ENCODE measurements at regions not wholly inside any gene's neighbourhood (a gene's known extent, or its start where the extent isn't known, plus 50 kb on each side); places are given as distances from the start of the nearest gene placed in this dataset.

DNA sequence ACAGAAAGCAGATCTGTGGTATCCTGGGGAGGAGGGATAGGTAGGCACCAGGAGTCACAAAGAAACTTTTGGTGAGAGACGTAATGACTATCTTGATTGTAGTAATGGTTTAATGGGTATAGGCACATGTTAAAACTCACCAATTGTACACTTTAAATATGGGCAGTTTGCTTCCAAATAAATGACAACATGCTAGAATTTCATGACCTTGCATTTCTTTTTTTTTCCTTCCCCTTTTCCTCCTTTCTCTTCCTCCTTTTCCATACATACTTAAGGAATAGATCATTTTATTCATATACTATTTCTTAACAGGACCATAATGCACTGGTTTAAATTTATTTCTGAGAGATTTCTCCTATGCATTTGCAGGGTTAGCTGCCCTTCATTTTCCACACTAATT, 341.8 kb downstream of the TMEM182 start:
- DNase-seq: no peak

DNA sequence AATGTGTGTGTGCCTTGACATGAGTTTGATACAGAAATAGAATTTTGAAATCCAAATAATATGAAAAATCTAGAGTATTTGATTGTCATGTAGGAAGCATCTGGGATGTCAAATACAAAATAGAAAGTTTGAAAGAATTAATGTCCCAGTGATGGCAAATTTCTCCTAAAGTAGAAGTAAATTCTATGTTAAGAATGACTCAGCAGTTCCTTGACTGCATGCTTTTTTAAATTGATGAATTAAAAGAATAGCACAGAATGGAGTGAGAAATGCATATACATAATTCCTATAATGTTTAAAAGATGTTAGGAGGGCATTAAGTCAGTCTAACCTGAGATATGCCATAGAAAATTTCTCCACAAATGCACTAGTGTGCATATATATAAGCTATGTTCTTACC, 357.5 kb downstream of the TMEM182 start:
- no peak for DNase-seq

GRCh38 chr2:103121106-103121505, 359.3 kb downstream of the TMEM182 start:
- no peak for DNase-seq

DNA sequence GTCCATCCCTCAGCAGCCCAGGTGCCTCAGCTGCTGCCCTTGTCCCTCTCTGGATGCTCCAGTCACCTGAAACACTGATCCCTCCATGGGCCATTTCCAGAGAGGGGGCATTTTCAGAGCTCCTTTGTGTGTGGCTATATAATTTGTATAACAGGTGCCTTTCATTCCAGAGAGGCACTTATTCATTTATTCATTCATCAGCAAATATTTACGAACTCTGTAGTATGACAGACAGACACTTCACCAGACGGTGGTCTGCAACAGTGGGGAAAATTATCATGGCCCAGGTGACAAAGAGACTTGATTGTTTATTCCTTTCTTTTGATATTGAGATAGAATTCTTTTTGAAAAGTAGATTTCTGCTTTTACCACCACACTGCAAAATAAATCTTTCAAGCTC, 361.7 kb downstream of the TMEM182 start:
- DNase-seq: no peak

GRCh38 chr2:103130857-103131256, 369.0 kb downstream of the TMEM182 start:
- no peak for DNase-seq

GRCh38 chr2:103132536-103133217, 370.8 kb downstream of the TMEM182 start:
- no peak for DNase-seq

- no peak for DNase-seq
Observed at GRCh38 chr2:103135679-103136078, 373.8 kb downstream of the TMEM182 start.

DNA sequence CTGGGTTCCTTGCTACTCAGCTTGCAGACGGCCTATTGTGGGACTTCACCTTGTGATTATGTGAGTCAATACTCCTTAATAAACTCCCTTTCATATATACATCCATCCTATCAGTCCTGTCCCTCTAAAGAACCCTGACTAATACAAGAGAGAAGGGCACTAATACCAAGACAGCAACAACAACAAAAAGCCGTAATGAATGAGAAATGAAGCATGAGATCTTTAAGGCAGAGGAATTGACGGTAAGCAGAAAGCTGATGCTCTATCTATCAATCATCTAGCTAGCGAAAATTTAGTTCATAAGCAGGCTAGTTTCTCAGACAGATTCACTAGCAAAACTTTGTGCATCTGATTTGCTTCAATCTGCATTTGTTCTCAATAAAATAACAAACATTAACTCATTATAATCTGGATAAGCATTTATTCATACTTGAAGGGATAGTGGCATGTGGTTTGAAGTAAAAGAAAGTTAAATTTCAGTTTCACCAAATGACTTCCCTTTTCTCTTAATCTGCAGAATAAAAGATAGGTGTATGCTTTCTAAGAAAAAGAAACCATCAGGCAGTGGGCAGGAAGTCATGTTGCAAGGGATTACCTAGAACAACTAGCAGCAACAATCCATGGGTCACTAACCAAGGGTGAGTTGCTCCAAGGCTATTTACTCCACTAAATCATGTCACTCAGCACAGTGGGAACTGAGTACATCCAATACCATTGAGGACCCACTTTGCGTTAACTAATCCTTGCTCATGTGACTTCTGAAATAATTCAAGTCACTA, 376.5 kb downstream of the TMEM182 start:
- DNase-seq: no peak

DNA sequence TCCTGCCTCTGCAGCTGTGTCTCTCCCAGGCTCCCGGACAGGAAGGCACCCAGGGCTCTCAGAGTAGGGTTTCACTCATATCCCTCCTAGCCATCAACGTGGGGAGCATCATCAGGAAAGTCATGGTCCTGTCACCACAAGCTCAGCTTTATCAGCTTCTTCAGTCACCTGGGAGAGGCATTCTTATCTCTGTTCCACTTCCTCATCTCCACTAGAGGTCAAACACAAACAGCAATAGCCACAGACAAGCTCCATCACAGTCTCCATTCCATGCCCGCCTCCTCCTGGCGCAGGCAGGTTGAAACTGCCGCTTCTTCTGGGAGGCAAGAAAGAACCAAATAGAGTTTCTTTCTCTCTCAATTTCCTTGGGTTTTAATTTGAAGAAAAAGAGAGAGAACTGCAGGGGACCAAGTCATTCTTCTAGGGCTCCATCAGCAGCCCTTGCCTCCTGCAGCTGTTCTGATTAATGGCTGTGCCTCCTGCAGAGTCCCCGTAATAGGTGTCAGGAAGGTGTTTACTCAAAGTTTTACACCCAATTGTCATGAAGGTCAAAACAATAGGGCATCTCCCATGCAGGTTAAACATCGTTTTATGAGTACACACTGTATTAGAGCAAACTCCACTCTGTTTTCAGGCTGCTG, 377.9 kb downstream of the TMEM182 start:
- DNase-seq: no peak

DNA sequence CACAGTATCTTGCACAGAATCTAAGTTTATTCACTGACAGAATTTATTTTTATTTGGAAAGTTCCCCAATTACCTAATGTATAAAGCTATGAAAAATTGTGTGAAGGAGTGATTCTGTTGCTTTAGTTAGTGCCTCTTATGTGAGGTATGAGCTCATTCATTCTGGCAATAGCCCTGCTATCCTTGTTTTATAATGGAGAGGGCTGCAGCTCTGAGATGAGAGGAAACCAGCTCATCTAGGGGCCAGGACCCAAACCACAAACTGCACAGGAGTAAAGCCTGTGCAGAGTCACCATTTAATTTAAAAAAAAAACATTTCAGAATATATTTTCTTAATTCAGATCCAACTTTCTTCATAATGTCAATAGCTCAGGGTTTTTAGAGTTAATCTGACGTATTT, 383.0 kb downstream of the TMEM182 start:
- DNase-seq: no peak

DNA sequence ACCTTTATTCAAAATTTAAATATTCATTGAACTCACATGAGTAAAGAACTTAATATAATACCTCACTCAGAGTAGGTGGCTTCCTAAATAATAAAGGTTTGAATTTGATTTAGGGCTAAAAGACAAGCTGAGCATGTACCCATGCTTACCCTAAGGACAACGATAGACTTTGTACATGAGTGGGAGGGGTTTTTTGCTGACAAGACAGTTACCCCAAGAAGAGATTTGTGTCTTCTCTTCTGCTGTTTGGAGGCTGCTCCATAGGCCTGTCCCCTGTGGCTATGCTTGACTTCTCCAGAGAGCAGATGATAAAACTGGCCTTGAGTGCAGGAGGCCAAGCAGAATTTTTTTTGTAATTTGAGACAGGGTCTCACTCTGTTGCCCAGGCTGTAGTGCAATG, 383.9 kb downstream of the TMEM182 start:
- DNase-seq: no peak

DNA sequence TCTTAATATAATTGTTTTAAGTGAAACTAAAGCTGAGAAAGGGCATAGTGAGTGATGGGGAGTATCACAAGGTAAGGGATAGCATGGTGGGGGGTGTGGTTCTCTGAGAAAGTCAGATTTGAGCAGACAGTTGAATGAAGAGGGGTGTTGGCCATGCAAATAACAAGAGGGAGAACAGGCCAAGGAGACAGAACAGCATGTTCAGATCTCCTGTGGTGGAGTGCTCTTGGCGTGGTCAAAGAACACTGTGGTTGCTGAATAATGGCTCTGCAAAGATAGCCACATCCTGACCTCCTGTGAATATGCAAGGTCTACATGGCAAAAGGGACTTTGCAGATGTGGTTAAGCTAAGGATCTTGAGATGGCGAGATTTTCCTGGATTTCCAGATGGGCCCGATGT, 389.2 kb downstream of the TMEM182 start:
- DNase-seq: no peak

GRCh38 chr2:103152556-103152955, 390.7 kb downstream of the TMEM182 start:
- no peak for DNase-seq

DNA sequence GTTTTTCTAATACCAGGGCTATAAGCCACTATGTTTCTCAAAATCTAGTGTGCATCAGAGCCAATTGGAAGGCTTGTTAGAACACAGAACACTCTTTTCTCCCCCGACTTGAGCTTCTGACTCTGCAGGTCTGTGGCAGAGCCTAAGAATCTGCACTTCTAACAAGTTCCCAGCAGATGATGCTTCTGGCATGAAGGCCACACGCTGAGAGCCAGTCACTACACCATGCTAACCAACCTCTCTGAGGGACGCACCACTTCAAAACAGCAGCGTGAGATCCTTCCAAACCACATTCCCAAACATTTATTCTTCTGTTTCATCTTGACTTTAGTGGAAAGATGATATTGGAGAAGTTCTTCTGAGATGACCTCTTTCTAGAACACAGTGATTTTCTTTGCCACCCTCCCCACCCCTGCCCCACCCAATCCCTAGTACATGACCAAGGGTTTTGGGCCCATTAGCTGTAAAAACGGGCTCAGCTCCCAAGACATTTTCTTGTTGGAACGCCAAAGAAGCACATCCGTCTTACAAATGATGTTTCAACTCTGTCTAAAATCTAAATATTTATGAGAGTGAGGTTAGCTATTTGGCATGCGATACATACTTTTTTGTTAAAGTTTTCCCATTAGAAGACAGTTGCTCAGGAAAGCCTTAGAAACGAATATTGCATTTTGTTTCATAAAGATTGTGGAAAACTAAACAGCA, 391.9 kb downstream of the TMEM182 start:
- no peak for DNase-seq

DNA sequence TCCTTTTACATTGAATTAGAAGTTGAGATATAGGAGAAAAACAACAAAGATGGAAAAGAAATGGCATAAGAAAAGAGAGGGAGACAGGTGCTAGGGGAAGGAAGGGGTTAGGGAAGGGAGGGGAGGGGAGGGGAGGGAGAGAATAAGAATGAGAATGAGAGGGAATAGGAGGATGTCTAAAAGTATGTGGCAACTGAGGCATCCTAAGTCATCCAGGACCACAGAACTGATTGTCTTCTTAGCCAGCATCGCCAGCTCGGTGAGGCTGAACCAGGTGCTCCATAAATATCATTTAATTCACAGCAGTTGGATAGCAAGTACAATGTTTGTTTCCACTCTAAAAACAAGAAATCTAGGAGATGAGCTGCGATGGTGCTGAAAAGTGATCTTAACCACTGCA, 393.5 kb downstream of the TMEM182 start:
- no peak for DNase-seq

- DNase-seq: peak; percentile 14
Observed at GRCh38 chr2:103159018-103159417, 397.2 kb downstream of the TMEM182 start.

GRCh38 chr2:103161456-103162289, 399.8 kb downstream of the TMEM182 start:
- DNase-seq: peak; percentile 57

- DNase-seq: no peak
Observed at GRCh38 chr2:103164748-103165147, 402.9 kb downstream of the TMEM182 start.

- DNase-seq: no peak
Observed at GRCh38 chr2:103165836-103166235, 404.0 kb downstream of the TMEM182 start.

- no peak for DNase-seq
Observed at GRCh38 chr2:103166456-103167324, 404.9 kb downstream of the TMEM182 start.

GRCh38 chr2:103167599-103167998, 405.8 kb downstream of the TMEM182 start:
- DNase-seq: no peak

GRCh38 chr2:103169861-103170260, 408.0 kb downstream of the TMEM182 start:
- no peak for DNase-seq

Data from RPMI8226 (cell line).